GM23248 (cell line): ENCODE measurements at regions not wholly inside any gene's neighbourhood (a gene's known extent, or its start where the extent isn't known, plus 50 kb on each side); places are given as distances from the start of the nearest gene placed in this dataset.

ENCODE experiments used
- EZH2 ChIP-seq: fragments of 200-600 bp; sonication (generic); IDR thresholded peaks from 2 replicates; pipeline ENCODE4 v1.6.1; 2018; ENCODE audit warnings: antibody characterized with exemption, mild to moderate bottlenecking; ENCODE audit not compliant: insufficient read depth, poor library complexity, severe bottlenecking
- EZH2phosphoT487 ChIP-seq: fragments of 200-600 bp; sonication (generic); IDR thresholded peaks from 2 replicates; pipeline ENCODE4 v1.6.1; 2018; ENCODE audit warnings: antibody characterized with exemption, moderate library complexity, mild to moderate bottlenecking, low read depth; ENCODE audit not compliant: insufficient read depth

DNA sequence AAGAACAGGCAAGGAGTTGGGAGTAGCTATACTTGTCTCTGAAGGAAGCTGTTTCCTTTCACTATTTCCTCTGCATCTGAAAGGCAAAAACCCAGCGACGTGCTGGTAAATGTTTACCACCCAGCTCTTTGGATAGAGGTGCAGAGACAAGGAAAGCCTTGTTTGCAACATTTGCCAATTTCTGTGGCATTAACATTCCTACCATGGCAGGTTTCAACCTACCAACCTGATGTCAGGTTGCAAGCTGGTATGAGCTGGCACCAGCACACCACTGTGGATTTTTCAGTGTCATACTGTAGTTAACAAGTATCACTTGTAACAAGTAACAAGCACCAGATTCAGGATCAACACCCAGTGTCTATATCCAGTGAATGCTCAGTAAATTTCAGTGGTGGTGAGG, 294.8 kb upstream of the TMPO start:
- no peak for TF ChIP-seq EZH2phosphoT487
- TF ChIP-seq EZH2: no peak
